ENCODE measurements at regions not wholly inside any gene's neighbourhood (a gene's known extent, or its start where the extent isn't known, plus 50 kb on each side); places are given as distances from the start of the nearest gene placed in this dataset.

- BruUV-seq (replicated peaks) = no TSS peak
Measured at GRCh38 chr12:67578976-67579661, 69.4 kb upstream of the DYRK2 start.

GRCh38 chr12:67579662-67580003, 68.9 kb upstream of the DYRK2 start:
- no peak for TF ChIP-seq CTCF (IDR thresholded peaks at IDR 0.05; ENCODE audit: unreplicated experiment)
- DNase-seq = no peak
- Mint-ChIP-seq H3K27me3 (ENCODE audit: unreplicated experiment) (no peaks in the 10 kb centered on the region), H3K9me3 (ENCODE audit: low read depth, unreplicated experiment) (peaks cover 4% of the 10 kb centered on the region), H3K27ac (ENCODE audit: unreplicated experiment) (no peak overlapping the region), H3K4me1 (ENCODE audit: low read depth, unreplicated experiment) (peaks cover 13% of the 10 kb centered on the region), H3K4me3 (ENCODE audit: low read depth, unreplicated experiment) (no peak overlapping the region), H3K36me3 (ENCODE audit: insufficient read depth, unreplicated experiment) (no peaks in the 10 kb centered on the region)
- CTCF ChIA-PET = interaction anchor here (0.6 to 1.3 kb wide), 2 partner anchors 11 to 16 kb away, joined by 3 to 7 read pairs; no protein-coding TSS in a partner anchor
- BruUV-seq (replicated peaks) = no TSS peak
- intact Hi-C loops (cut with micrococcal nuclease; ENCODE audit: unreplicated experiment) = no loop called here

More at GRCh38 chr12:67578976-67579661, 69.4 kb upstream of the DYRK2 start:
- Mint-ChIP-seq H3K36me3 (ENCODE audit: insufficient read depth, unreplicated experiment) (no peaks in the 10 kb centered on the region), H3K4me3 (ENCODE audit: low read depth, unreplicated experiment) (no peak overlapping the region), H3K27me3 (ENCODE audit: unreplicated experiment) (no peaks in the 10 kb centered on the region), H3K4me1 (ENCODE audit: low read depth, unreplicated experiment) (peaks cover 13% of the 10 kb centered on the region), H3K27ac (ENCODE audit: unreplicated experiment) (no peak overlapping the region), H3K9me3 (ENCODE audit: low read depth, unreplicated experiment) (peaks cover 4% of the 10 kb centered on the region)
- TF ChIP-seq CTCF (IDR thresholded peaks at IDR 0.05; ENCODE audit: unreplicated experiment) = no peak
- CTCF ChIA-PET = interaction anchor here (0.6 to 1.3 kb wide), 2 partner anchors 11 to 17 kb away, joined by 3 to 7 read pairs; no protein-coding TSS in a partner anchor
- intact Hi-C loops (cut with micrococcal nuclease; ENCODE audit: unreplicated experiment) = no loop called here
- DNase-seq = no peak

DNA sequence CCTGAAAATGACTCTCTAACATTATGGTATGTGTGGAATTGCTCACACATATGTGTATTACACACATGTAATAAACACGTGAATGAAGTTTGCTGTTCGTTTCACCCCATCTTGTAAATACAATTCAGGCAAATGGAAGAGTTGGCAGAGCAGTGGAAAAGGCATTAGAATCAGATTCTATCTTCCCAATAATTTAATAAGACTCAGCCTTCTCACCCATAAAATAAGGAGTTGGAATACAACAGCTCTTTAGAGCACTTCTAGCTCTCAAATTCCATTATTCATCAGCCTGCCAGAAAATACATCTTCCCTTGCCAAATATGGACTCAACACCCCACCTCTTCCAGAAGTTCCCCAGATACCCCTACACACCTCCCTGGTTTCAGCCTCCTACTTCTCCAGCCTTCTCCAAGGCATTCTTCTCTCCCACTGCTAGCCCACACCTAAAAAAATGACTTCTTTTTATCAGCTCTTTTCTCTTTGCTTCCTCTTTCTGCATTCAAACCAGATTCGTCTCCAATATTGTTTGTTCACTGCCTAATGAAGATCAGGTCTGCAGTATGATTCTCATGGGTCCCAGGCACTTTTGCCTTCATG, 66.2 kb upstream of the DYRK2 start:
- TF ChIP-seq CTCF (IDR thresholded peaks at IDR 0.05; ENCODE audit: unreplicated experiment) = no peak

DNA sequence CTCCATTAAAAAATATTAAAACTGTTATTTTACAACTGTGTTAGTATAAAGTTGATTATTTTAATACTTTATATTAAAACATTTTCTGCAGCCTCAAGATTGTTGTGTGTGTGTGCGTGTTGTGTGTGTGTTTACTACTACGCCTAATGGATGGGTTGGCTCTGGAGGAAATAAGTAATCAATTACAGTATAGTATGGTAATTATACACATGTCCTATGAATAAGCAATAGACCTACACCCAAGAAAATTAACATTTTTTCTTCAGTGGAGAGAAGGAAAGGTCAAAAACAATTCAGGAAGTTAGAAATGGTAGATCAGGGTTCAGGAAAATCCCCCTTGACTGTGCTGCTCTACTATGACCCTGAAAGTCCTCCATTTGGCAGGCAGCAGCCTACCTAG, 65.7 kb upstream of the DYRK2 start:
- Mint-ChIP-seq H3K36me3 (ENCODE audit: insufficient read depth, unreplicated experiment) (no peaks in the 10 kb centered on the region), H3K9me3 (ENCODE audit: low read depth, unreplicated experiment) (no peaks in the 10 kb centered on the region), H3K4me3 (ENCODE audit: low read depth, unreplicated experiment) (no peak overlapping the region), H3K27ac (ENCODE audit: unreplicated experiment) (no peak overlapping the region), H3K27me3 (ENCODE audit: unreplicated experiment) (no peaks in the 10 kb centered on the region), H3K4me1 (ENCODE audit: low read depth, unreplicated experiment) (peaks cover 13% of the 10 kb centered on the region)
- no peak for DNase-seq
- no TSS peak for BruUV-seq (replicated peaks)
- CTCF ChIA-PET = no interaction called here
- intact Hi-C loops (cut with micrococcal nuclease; ENCODE audit: unreplicated experiment) = no loop called here
- no peak for TF ChIP-seq CTCF (IDR thresholded peaks at IDR 0.05; ENCODE audit: unreplicated experiment)

More for the DNA sequence above, 66.2 kb upstream of the DYRK2 start:
- no peak for DNase-seq
- no TSS peak for BruUV-seq (replicated peaks)
- H3K4me1 Mint-ChIP-seq (ENCODE audit: low read depth, unreplicated experiment) = peaks cover 13% of the 10 kb centered on the region
- H3K4me3 Mint-ChIP-seq (ENCODE audit: low read depth, unreplicated experiment) = no peak overlapping the region
- intact Hi-C loops (cut with micrococcal nuclease; ENCODE audit: unreplicated experiment) = no loop called here
- no peaks in the 10 kb centered on the region for H3K36me3 Mint-ChIP-seq (ENCODE audit: insufficient read depth, unreplicated experiment)
- no peaks in the 10 kb centered on the region for H3K27me3 Mint-ChIP-seq (ENCODE audit: unreplicated experiment)
- no peak overlapping the region for H3K27ac Mint-ChIP-seq (ENCODE audit: unreplicated experiment)
- CTCF ChIA-PET = no interaction called here
- no peaks in the 10 kb centered on the region for H3K9me3 Mint-ChIP-seq (ENCODE audit: low read depth, unreplicated experiment)
